ENCODE measurements at regions not wholly inside any gene's neighbourhood (a gene's known extent, or its start where the extent isn't known, plus 50 kb on each side); places are given as distances from the start of the nearest gene placed in this dataset.

- no peak overlapping the region for H3K4ac ChIP-seq (ENCODE audit: low read depth, low read length)
- no peak for DNase-seq
- H3K18ac ChIP-seq (ENCODE audit: low read length): no peak overlapping the region
- H3K4me2 ChIP-seq (ENCODE audit: low read length): no peak overlapping the region
- no peak overlapping the region for H4K91ac ChIP-seq (ENCODE audit: low read depth, low read length)
- H3K23ac ChIP-seq (ENCODE audit: low read length): no peak overlapping the region
- H3K4me3 ChIP-seq (ENCODE audit: low read depth, low read length): no peak overlapping the region
- H2BK12ac ChIP-seq (ENCODE audit: low read length): no peak overlapping the region
- H2BK120ac ChIP-seq (ENCODE audit: insufficient read depth, low read length, poor library complexity): no peak overlapping the region
- no peak overlapping the region for H2AFZ ChIP-seq (ENCODE audit: insufficient read depth, low read length, poor library complexity)
- no peaks in the 10 kb centered on the region for H3K27me3 ChIP-seq (ENCODE audit: insufficient read depth, low read length)
- no peak overlapping the region for H3K27ac ChIP-seq (ENCODE audit: low read depth, low read length)
- no CpG with 5 or more reads among the region's 11 CpGs for WGBS (ENCODE audit: extremely low coverage, insufficient coverage, insufficient read length)
- H3K9me3 ChIP-seq (ENCODE audit: insufficient read depth, low read depth, low read length): peaks cover 2% of the 10 kb centered on the region
- H4K8ac ChIP-seq (ENCODE audit: low read depth, low read length): no peak overlapping the region
- H3K79me1 ChIP-seq (ENCODE audit: low read length): no peaks in the 10 kb centered on the region
- no peak overlapping the region for H3K14ac ChIP-seq (ENCODE audit: low read length)
- H3K36me3 ChIP-seq (ENCODE audit: control insufficient read depth in 1 of 2, insufficient read depth in 2 of 2, low read length in 2 of 2): no peaks in the 10 kb centered on the region
- no peaks in the 10 kb centered on the region for H3K79me2 ChIP-seq (ENCODE audit: control insufficient read depth, insufficient read depth, low read length, poor library complexity)
- H3K9ac ChIP-seq (ENCODE audit: low read length): no peak overlapping the region
- H2BK5ac ChIP-seq (ENCODE audit: low read depth, low read length, poor library complexity): no peak overlapping the region
- peaks cover 0 to 3% of the 10 kb centered on the region in 2 experiments for H3K4me1 ChIP-seq (ENCODE audit: control insufficient read depth in 1 of 2, insufficient read depth in 2 of 2, low read length in 2 of 2)
- no peak overlapping the region for H2AK5ac ChIP-seq (ENCODE audit: low read length)
- no peak overlapping the region for H4K12ac ChIP-seq (ENCODE audit: low read depth, low read length)
Observed at GRCh38 chrX:129043138-129043537, 480.2 kb downstream of the SMARCA1 start.

GRCh38 chrX:129041319-129041718 is 482.0 kb downstream of the SMARCA1 start:
- Histone ChIP-seq H2BK12ac (ENCODE audit: low read length) (no peak overlapping the region), H3K27me3 (ENCODE audit: insufficient read depth, low read length) (no peaks in the 10 kb centered on the region), H3K79me2 (ENCODE audit: control insufficient read depth, insufficient read depth, low read length, poor library complexity) (no peaks in the 10 kb centered on the region), H3K4me3 (ENCODE audit: low read depth, low read length) (no peak overlapping the region), H2AFZ (ENCODE audit: insufficient read depth, low read length, poor library complexity) (no peak overlapping the region), H3K36me3 (ENCODE audit: control insufficient read depth in 1 of 2, insufficient read depth in 2 of 2, low read length in 2 of 2) (no peaks in the 10 kb centered on the region), H3K4me2 (ENCODE audit: low read length) (no peak overlapping the region), H3K14ac (ENCODE audit: low read length) (no peak overlapping the region), H4K91ac (ENCODE audit: low read depth, low read length) (no peak overlapping the region), H2BK120ac (ENCODE audit: insufficient read depth, low read length, poor library complexity) (no peak overlapping the region), H4K12ac (ENCODE audit: low read depth, low read length) (peak overlapping the region; percentile 18), H3K4me1 (ENCODE audit: control insufficient read depth in 1 of 2, insufficient read depth in 2 of 2, low read length in 2 of 2) (peaks cover 0 to 5% of the 10 kb centered on the region in 2 experiments), H3K9me3 (ENCODE audit: insufficient read depth, low read depth, low read length) (peaks cover 2% of the 10 kb centered on the region), H3K27ac (ENCODE audit: low read depth, low read length) (no peak overlapping the region), H3K9ac (ENCODE audit: low read length) (no peak overlapping the region), H3K23ac (ENCODE audit: low read length) (no peak overlapping the region), H2BK5ac (ENCODE audit: low read depth, low read length, poor library complexity) (no peak overlapping the region), H3K18ac (ENCODE audit: low read length) (no peak overlapping the region), H3K4ac (ENCODE audit: low read depth, low read length) (no peak overlapping the region), H3K79me1 (ENCODE audit: low read length) (no peaks in the 10 kb centered on the region), H2AK5ac (ENCODE audit: low read length) (no peak overlapping the region), H4K8ac (ENCODE audit: low read depth, low read length) (peak overlapping the region; percentile 5)
- no peak for DNase-seq
- WGBS (ENCODE audit: extremely low coverage, insufficient coverage, insufficient read length): no CpG with 5 or more reads among the region's 5 CpGs

- H2AFZ ChIP-seq (ENCODE audit: insufficient read depth, low read length, poor library complexity): no peak overlapping the region
- H2AK5ac ChIP-seq (ENCODE audit: low read length): no peak overlapping the region
- no peak overlapping the region for H2BK12ac ChIP-seq (ENCODE audit: low read length)
- H4K8ac ChIP-seq (ENCODE audit: low read depth, low read length): no peak overlapping the region
- WGBS (ENCODE audit: extremely low coverage, insufficient coverage, insufficient read length): no CpG with 5 or more reads among the region's 5 CpGs
- H3K79me1 ChIP-seq (ENCODE audit: low read length): no peaks in the 10 kb centered on the region
- no peak overlapping the region for H4K12ac ChIP-seq (ENCODE audit: low read depth, low read length)
- no peak overlapping the region for H3K23ac ChIP-seq (ENCODE audit: low read length)
- H3K27me3 ChIP-seq (ENCODE audit: insufficient read depth, low read length): no peaks in the 10 kb centered on the region
- no peaks in the 10 kb centered on the region for H3K79me2 ChIP-seq (ENCODE audit: control insufficient read depth, insufficient read depth, low read length, poor library complexity)
- no peaks in the 10 kb centered on the region for H3K36me3 ChIP-seq (ENCODE audit: control insufficient read depth in 1 of 2, insufficient read depth in 2 of 2, low read length in 2 of 2)
- H3K27ac ChIP-seq (ENCODE audit: low read depth, low read length): no peak overlapping the region
- H3K9me3 ChIP-seq (ENCODE audit: insufficient read depth, low read depth, low read length): peaks cover 2% of the 10 kb centered on the region
- H3K4me1 ChIP-seq (ENCODE audit: control insufficient read depth in 1 of 2, insufficient read depth in 2 of 2, low read length in 2 of 2): peaks cover 0 to 5% of the 10 kb centered on the region in 2 experiments
- H3K14ac ChIP-seq (ENCODE audit: low read length): no peak overlapping the region
- no peak overlapping the region for H3K18ac ChIP-seq (ENCODE audit: low read length)
- H2BK5ac ChIP-seq (ENCODE audit: low read depth, low read length, poor library complexity): no peak overlapping the region
- H3K4me2 ChIP-seq (ENCODE audit: low read length): no peak overlapping the region
- peak; percentile 46 to 74 for DNase-seq
- no peak overlapping the region for H3K4me3 ChIP-seq (ENCODE audit: low read depth, low read length)
- no peak overlapping the region for H3K9ac ChIP-seq (ENCODE audit: low read length)
- no peak overlapping the region for H4K91ac ChIP-seq (ENCODE audit: low read depth, low read length)
- H3K4ac ChIP-seq (ENCODE audit: low read depth, low read length): no peak overlapping the region
- H2BK120ac ChIP-seq (ENCODE audit: insufficient read depth, low read length, poor library complexity): no peak overlapping the region
Observed at GRCh38 chrX:129040124-129040523, 483.2 kb downstream of the SMARCA1 start.

GRCh38 chrX:129039176-129039575 is 484.1 kb downstream of the SMARCA1 start:
- Histone ChIP-seq H3K18ac (ENCODE audit: low read length) (no peak overlapping the region), H3K79me1 (ENCODE audit: low read length) (no peaks in the 10 kb centered on the region), H2AK5ac (ENCODE audit: low read length) (no peak overlapping the region), H3K27ac (ENCODE audit: low read depth, low read length) (no peak overlapping the region), H3K23ac (ENCODE audit: low read length) (no peak overlapping the region), H3K79me2 (ENCODE audit: control insufficient read depth, insufficient read depth, low read length, poor library complexity) (no peaks in the 10 kb centered on the region), H2BK12ac (ENCODE audit: low read length) (no peak overlapping the region), H2BK5ac (ENCODE audit: low read depth, low read length, poor library complexity) (no peak overlapping the region), H2BK120ac (ENCODE audit: insufficient read depth, low read length, poor library complexity) (no peak overlapping the region), H3K4ac (ENCODE audit: low read depth, low read length) (no peak overlapping the region), H4K12ac (ENCODE audit: low read depth, low read length) (no peak overlapping the region), H3K4me1 (ENCODE audit: control insufficient read depth in 1 of 2, insufficient read depth in 2 of 2, low read length in 2 of 2) (peaks cover 0 to 5% of the 10 kb centered on the region in 2 experiments), H4K8ac (ENCODE audit: low read depth, low read length) (no peak overlapping the region), H4K91ac (ENCODE audit: low read depth, low read length) (no peak overlapping the region), H3K9ac (ENCODE audit: low read length) (no peak overlapping the region), H2AFZ (ENCODE audit: insufficient read depth, low read length, poor library complexity) (no peak overlapping the region), H3K27me3 (ENCODE audit: insufficient read depth, low read length) (no peaks in the 10 kb centered on the region), H3K4me3 (ENCODE audit: low read depth, low read length) (no peak overlapping the region), H3K4me2 (ENCODE audit: low read length) (no peak overlapping the region), H3K9me3 (ENCODE audit: insufficient read depth, low read depth, low read length) (peaks cover 1% of the 10 kb centered on the region), H3K36me3 (ENCODE audit: control insufficient read depth in 1 of 2, insufficient read depth in 2 of 2, low read length in 2 of 2) (no peaks in the 10 kb centered on the region), H3K14ac (ENCODE audit: low read length) (no peak overlapping the region)
- WGBS (ENCODE audit: extremely low coverage, insufficient coverage, insufficient read length): no CpG with 5 or more reads among the region's 7 CpGs
- DNase-seq: peak; percentile 75 to 76
